Stimulated activated CD8-positive, alpha-beta memory T cell treated with anti-CD3 and anti-CD28 coated beads, Interleukin-4, amount 100 ng/mL, for 48 hours (primary cell): ENCODE measurements at regions not wholly inside any gene's neighbourhood (a gene's known extent, or its start where the extent isn't known, plus 50 kb on each side); places are given as distances from the start of the nearest gene placed in this dataset.
"Not testable (repeated sequence)": the region's sequence is repeated elsewhere in the genome, so short reads cannot be mapped to it uniquely, and the experiment has no call there.

Experiments
- DNase-seq: peaks from one replicate; pipeline ENCODE4 v3.0.0-alpha.2; 2020

DNA sequence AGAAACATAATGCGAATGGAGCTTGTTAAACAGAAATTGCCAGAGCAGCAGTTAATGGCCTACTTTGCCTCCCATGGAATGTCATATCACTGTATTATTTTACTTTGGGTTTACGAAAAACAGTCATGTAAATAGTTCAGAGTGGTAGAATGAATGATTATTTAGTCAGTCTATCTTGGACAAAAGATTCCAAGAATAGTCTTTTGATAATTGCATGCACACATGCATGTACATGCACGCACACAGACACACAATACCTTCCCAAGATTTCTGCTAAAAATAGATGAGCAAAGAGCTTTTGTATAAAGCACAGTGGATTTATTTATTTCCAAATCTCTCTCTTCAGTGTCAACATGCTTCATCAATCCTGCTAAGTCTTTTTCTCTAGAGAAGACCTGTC lies 800.7 kb downstream of the DIPK2A start:
- no peak for DNase-seq

DNA sequence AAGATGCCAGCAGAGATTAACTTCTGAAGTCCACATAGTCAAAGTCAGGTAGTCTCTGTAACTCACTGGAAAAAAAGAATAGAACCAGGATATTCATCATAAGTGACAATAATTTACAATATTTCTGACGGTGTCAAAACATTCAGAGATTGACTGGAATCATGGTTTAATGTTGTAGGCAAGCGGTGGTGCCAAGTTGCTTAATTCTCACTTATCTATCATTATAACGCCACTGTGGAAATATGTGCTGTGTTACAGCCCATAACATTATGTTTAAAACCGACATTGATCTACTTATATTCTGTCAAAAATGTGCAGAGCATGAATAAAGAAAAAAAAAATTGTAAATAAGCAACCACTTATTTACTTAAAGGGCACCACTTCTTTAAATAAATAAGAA lies 801.7 kb downstream of the DIPK2A start:
- no peak for DNase-seq

GRCh38 chr3:144774897-144775296 lies 803.3 kb downstream of the DIPK2A start:
- DNase-seq = no peak

DNA sequence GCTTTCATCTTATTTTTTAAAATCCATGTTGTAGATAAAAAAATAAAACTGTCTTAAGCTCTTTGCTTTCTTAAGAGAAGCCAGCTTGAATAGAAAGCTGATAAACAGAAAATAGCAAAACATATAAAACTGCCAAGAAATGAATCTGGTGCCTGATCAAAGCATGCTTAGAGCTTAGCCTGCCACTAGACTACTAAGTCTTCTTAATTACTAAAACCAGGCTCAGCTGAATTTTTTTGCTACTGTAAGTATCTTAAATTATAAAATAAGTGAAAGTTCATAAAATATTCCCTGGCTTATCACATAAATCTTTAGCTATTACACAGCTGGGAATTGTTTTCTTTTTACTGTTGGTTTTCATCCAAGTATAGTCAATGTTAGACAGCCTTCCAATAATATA lies 803.9 kb downstream of the DIPK2A start:
- no peak for DNase-seq

DNA sequence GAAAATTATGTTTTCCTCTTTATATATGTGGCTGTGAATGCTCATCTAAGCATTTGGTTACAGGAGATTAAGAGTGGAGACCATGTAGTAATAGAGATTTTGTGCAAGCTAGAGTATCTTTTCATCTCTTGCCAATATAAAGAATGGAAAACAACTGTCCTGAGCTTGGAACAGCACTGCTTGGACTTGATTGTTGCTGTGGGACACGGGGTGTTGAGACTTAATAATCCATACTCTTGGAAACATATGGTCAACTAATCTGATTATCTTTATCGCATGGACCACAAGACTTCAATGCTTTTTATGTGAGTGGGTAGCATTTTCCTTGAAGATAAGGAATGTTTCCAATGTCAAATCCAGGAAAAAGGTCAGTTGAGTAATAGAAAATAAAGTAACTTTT lies 806.3 kb downstream of the DIPK2A start:
- DNase-seq = no peak

DNA sequence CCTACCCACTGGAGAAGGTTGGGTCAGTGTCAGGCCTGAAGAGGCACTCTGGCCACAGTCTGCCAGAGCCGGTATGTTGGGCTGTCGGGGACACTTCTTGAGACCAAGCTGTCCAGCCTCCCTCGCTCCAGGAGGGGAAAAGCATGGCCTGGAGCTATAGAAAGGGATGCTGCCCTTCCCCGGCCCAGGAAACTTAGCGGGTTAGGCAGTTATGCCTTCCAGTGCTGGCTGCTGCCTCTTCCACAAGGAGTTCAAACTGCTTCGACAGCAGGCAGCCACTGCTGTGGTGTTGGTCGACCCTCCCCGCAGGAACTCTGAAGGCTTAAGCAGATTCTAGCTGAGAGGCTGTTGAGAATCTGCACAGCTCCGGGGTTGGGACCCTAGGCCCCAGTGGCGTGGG lies 819.4 kb downstream of the DIPK2A start:
- no peak for DNase-seq

DNA sequence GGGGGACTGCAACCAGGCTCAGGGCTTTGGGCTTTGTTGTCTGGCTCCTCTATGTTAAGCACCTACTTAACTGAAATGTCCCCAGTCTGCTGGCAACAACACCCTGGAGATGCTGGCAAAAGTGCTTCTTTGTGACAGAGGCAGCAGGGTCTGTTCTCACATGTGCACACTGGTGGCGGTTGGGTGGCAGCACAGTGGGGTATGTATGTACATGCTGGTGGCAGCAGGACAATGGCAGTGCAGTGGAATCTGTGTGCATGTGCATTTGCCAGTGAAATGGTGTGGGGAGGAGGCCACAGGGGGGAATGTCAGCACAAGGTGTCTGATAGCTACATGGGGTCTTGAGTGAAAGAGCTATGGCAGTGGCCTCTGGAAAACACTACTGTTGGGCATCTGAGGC lies 830.3 kb downstream of the DIPK2A start:
- no peak for DNase-seq

DNA sequence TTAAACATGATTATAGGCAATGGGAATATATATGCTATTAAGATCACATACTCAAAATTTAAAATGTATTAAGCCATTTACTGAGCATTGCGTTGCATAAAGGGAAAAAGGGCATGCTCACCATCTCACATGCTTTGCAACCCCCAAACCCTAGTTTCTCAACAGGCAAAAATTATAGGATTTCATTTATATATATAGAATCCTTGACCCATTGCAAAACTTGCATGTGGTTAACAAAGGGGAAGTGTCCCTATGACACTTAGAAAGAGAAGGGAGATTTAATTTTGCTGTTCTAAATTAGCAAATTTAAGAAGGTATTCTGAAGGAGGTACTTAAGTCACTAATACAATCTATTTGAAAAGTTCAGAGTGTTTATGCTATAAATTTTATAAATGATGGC lies 837.8 kb downstream of the DIPK2A start:
- DNase-seq = no peak

DNA sequence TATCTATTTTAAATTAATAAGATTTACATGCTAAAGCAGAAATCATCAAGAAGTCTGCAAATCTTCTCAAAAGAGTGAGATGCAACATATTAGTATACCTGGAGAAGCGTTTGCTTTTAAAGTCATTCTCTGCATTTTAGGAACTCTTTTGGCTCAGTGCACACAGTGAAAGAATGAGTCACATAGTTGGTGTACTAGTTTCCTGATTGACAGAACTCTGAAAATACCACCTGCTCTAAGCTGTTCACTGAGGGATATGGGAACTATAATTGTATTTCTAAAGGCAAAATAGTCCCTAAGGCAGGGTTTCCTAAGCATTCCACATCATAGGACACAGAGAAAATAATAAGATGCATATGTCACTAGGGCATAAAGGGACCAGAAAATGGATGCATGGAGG lies 838.5 kb downstream of the DIPK2A start:
- DNase-seq = no peak

DNA sequence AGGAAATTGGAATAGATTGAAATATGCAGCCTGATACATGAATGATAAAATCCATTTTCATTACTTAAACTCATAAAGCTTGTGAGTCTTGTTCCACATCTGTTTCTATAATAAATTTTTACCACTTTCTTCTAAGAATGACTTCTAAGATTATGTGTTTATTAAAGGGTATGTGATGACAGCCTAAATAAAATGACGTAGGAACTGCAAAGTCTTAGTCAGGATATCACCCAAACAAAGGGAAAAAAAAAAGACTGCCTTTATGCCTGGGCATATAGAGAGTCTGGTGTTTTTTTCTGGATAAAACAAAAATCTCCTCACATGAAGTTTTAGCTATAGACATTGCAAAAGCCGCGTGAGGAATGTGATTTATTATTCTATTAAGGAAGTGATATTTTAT lies 844.0 kb downstream of the DIPK2A start:
- DNase-seq = no peak

DNA sequence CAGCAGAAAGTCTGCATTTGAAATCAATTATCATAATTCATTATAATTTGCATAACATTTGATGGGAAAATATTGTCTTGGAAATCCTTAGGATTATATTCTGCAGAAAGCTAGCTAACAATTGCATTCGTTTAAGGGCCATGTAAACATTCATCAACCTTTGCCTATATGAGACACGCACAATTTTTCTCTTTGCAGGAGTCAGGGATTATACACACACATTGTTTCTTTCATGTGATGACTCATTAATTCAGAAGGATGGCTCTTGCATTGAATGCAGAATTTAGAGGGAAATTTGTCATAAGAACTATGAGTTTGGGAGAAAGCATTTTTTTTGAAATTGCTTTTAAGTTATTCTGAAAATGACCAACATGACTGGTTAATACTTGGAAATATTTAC lies 844.7 kb downstream of the DIPK2A start:
- DNase-seq = no peak

DNA sequence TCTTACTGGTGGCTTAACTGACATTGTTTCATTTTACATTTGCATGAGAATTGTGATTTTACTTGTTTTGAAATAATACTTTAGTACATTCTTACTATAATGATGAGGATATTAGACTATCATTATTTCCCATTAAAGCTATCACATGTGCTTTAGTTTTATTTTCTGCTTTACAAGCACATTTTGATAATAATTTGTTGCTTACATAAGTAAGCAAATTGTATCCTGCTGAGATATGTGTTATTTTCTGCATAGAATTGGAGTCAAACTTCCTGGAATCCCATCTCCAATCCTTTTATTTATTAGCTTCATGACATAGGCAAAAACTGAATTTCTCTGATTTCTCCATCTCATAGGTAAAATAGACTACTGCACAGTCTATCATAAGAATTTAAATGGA lies 847.4 kb downstream of the DIPK2A start:
- DNase-seq = no peak

- DNase-seq = not testable (repeated sequence)
These were observed 848.6 kb downstream of the DIPK2A start for GRCh38 chr3:144820232-144820631.

- no peak for DNase-seq
These were observed 849.1 kb downstream of the DIPK2A start for GRCh38 chr3:144820726-144821125.

- DNase-seq = no peak
These were observed 850.0 kb downstream of the DIPK2A start for GRCh38 chr3:144821583-144821982.

- DNase-seq = no peak
These were observed 851.0 kb downstream of the DIPK2A start for GRCh38 chr3:144822671-144823070.

- DNase-seq = no peak
These were observed 860.5 kb downstream of the DIPK2A start for GRCh38 chr3:144831955-144832716.

DNA sequence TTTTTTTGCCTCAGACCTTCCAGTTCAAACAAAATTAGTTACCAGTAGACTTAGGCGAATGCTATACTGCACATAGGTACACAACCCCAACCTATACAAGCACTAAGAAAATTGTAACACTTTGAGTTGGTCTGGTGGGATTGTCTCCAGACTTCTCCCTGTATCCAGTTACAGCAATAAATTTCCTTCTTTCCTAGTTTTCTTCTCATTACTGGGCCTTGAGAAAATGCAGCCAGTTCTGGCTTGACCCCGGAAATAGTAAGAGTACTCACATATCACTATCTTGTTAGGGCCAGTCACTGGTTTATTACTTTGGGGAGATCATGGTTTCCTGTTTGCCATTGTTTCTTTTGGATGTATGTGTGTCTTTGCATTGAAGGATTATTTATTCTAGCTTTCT lies 868.4 kb downstream of the DIPK2A start:
- no peak for DNase-seq

DNA sequence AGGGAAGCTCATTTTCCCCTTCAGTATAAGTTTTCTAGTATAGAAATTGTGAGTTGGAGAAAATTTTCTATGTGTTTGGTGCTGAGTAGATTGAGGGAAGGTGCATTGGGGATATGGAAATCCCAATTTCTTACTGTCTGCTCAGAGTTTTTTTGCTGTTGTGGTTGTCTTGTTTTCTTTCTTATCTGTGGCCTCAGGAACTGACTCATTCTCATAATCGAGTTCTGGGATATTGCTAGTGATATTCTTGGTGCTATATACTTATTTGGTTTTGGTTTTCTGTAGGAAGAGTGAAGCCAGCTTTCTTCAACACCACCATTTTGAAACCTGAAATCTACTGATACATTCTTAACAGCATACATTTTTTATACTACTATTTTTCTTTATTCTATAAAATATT lies 869.2 kb downstream of the DIPK2A start:
- no peak for DNase-seq

GRCh38 chr3:144843099-144843498 lies 871.5 kb downstream of the DIPK2A start:
- no peak for DNase-seq

- no peak for DNase-seq
These were observed 881.4 kb downstream of the DIPK2A start for GRCh38 chr3:144852999-144853398.

DNA sequence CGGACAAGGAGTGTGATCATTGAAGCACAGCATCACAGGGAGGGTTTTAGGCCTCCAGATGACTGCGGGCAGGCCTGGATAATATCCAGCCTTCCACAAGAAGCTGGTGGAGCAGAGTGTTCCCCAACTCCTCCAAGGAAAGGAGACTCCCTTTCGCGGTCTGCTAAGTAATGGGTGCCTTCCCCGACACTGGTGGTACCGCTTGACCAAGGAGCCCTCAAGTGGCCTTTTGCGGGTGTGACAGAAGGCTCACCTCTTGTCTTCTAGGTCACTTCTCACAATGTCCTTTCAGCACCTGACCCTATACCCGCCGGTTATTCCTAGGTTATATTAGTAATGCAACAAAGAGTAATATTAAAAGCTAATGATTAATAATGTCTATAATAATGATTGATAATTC lies 882.4 kb downstream of the DIPK2A start:
- DNase-seq = not testable (repeated sequence)

GRCh38 chr3:144859161-144859560 lies 887.5 kb downstream of the DIPK2A start:
- no peak for DNase-seq

GRCh38 chr3:144864646-144865045 lies 893.0 kb downstream of the DIPK2A start:
- no peak for DNase-seq

DNA sequence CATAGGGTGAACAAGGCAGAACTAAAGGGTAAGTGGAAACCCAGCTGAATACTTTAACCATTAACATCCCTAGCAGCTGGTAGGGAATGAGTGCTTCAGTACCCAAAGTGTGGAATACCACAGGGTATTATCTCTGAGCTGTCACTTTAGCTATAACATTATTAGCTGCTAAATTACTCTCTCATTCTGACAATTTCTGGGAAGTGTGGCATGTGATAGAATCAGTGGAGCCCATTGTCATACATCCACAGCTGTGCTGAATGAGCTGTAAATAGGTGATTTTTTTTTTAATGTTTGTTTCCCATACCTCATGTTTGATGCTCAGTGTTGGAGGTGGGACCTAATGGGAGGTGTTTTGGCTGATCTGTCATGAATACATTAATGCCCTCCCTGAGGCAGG lies 894.3 kb downstream of the DIPK2A start:
- no peak for DNase-seq
